H1 (cell line): ENCODE measurements at regions not wholly inside any gene's neighbourhood (a gene's known extent, or its start where the extent isn't known, plus 50 kb on each side); places are given as distances from the start of the nearest gene placed in this dataset.

ENCODE experiments used
- CTCF ChIA-PET: fragments of 300-600 bp; sonication (Branson Sonifier 250); formaldehyde crosslinking; loops from one replicate; lab custom pipeline; 2021; ENCODE audit not compliant: partially characterized antibody; lab: Charles Lee
- POLR2A ChIA-PET: fragments of 300-600 bp; sonication (Branson Sonifier 250); formaldehyde crosslinking; loops from one replicate; lab custom pipeline; 2021; ENCODE audit warnings: inconsistent platforms; ENCODE audit not compliant: partially characterized antibody; lab: Charles Lee
- DNase-seq, 2 experiments: peaks; one replicate each; pipeline versions ENCODE4 v3.0.0 to v3.0.0-alpha.2; 2010 to 2022; ENCODE audit warnings: low spot score in 2 of 2, low read depth in 1 of 2, mixed read lengths in 1 of 2
- FAIRE-seq: peaks from 2 replicates; lab custom pipeline; 2011; peaks lifted over from hg19 to GRCh38; lab: Jason Lieb, UNC
- H2AFZ ChIP-seq: 2 replicates; pipeline ENCODE4 v1.8.1; 2012; ENCODE audit warnings: low read length, inconsistent platforms
- H2AK5ac ChIP-seq: 2 replicates; pipeline ENCODE4 v1.6.1; 2013; ENCODE audit warnings: low read depth, low read length
- H2BK120ac ChIP-seq: replicated peaks from 2 replicates; pipeline ENCODE3; 2013; ENCODE audit warnings: low read depth, low read length, inconsistent platforms
- H2BK12ac ChIP-seq: 2 replicates; pipeline ENCODE4 v1.6.1; 2013; ENCODE audit warnings: low read depth, low read length
- H2BK15ac ChIP-seq: 2 replicates; pipeline ENCODE4 v1.6.1; 2013; ENCODE audit warnings: low read length
- H2BK20ac ChIP-seq: 2 replicates; pipeline ENCODE4 v1.6.1; 2013; ENCODE audit warnings: low read length
- H2BK5ac ChIP-seq: 2 replicates; pipeline ENCODE4 v1.6.1; 2013; ENCODE audit warnings: low read depth, low read length
- H3K14ac ChIP-seq: 2 replicates; pipeline ENCODE4 v1.6.1; 2013; ENCODE audit warnings: inconsistent platforms; ENCODE audit not compliant: insufficient read length
- H3K18ac ChIP-seq: 2 replicates; pipeline ENCODE4 v1.6.1; 2013; ENCODE audit warnings: low read length; ENCODE audit errors: extremely low read depth
- H3K23ac ChIP-seq: 2 replicates; pipeline ENCODE4 v1.6.1; 2013; ENCODE audit warnings: inconsistent platforms; ENCODE audit not compliant: insufficient read length
- H3K23me2 ChIP-seq: 2 replicates; pipeline ENCODE4 v1.6.1; 2013; ENCODE audit warnings: low read depth, low read length
- H3K27ac ChIP-seq: 2 replicates; pipeline ENCODE4 v1.6.1; 2011; ENCODE audit warnings: low read depth, low read length, inconsistent platforms
- H3K27me3 ChIP-seq, 4 experiments: replicated peaks in 1 of 4; 1 replicate in 1 of 4; 2 replicates in 3 of 4; pipeline versions ENCODE4 v1.6.1 to v1.8.1; 2011 to 2013; ENCODE audit warnings: low read length in 3 of 4, mild to moderate bottlenecking in 3 of 4, inconsistent platforms in 2 of 4, mixed read lengths in 2 of 4, moderate library complexity in 1 of 4; ENCODE audit not compliant: control insufficient read depth in 3 of 4, insufficient read depth in 3 of 4; ENCODE audit errors: extremely low read depth in 1 of 4
- H3K36me3 ChIP-seq, 4 experiments: 2 replicates each; pipeline versions ENCODE4 v1.6.1 to v1.8.1; 2011 to 2013; ENCODE audit warnings: mild to moderate bottlenecking in 4 of 4, low read length in 3 of 4, moderate library complexity in 2 of 4, control low read depth in 1 of 4, inconsistent platforms in 1 of 4; ENCODE audit not compliant: insufficient read depth in 4 of 4, control insufficient read depth in 2 of 4
- H3K4ac ChIP-seq: replicated peaks from 2 replicates; pipeline ENCODE3; 2013; ENCODE audit warnings: low read length, low read depth, mixed read lengths, inconsistent platforms; ENCODE audit not compliant: insufficient read length
- H3K4me1 ChIP-seq, 4 experiments: replicated peaks in 1 of 4; 1 replicate in 1 of 4; 2 replicates in 3 of 4; pipeline versions ENCODE4 v1.6.1 to v1.8.1; 2011 to 2013; ENCODE audit warnings: low read length in 3 of 4, inconsistent platforms in 2 of 4, mixed read lengths in 1 of 4; ENCODE audit not compliant: insufficient read depth in 4 of 4, control insufficient read depth in 3 of 4
- H3K4me2 ChIP-seq, 2 experiments: 2 replicates each; pipeline versions ENCODE4 v1.6.1 to v1.8.1; 2011 to 2013; ENCODE audit warnings: low read depth in 2 of 2, low read length in 2 of 2, control low read depth in 1 of 2, inconsistent platforms in 1 of 2, mild to moderate bottlenecking in 1 of 2; ENCODE audit not compliant: insufficient read depth in 1 of 2
- H3K4me3 ChIP-seq, 4 experiments: fragments of 200-600, 300-600 bp in 1 of 4; sonication (generic), shearing (Covaris generic), sonication (Bioruptor Twin) in 1 of 4; 2 replicates each; pipeline versions ENCODE4 v1.5.1 to v1.8.1; 2011 to 2016; ENCODE audit warnings: low read length in 4 of 4, low read depth in 3 of 4, control low read depth in 2 of 4, inconsistent platforms in 2 of 4, mild to moderate bottlenecking in 2 of 4, mixed read lengths in 1 of 4, moderate library complexity in 1 of 4; ENCODE audit not compliant: insufficient read depth in 2 of 4; ENCODE audit errors: extremely low read depth in 1 of 4
- H3K56ac ChIP-seq: replicated peaks from 2 replicates; pipeline ENCODE3; 2013; ENCODE audit warnings: low read depth, mild to moderate bottlenecking, mixed read lengths, low read length, inconsistent platforms; ENCODE audit not compliant: insufficient read length
- H3K79me1 ChIP-seq: 2 replicates; pipeline ENCODE4 v1.6.1; 2013; ENCODE audit warnings: low read depth, low read length, control low read depth
- H3K79me2 ChIP-seq, 2 experiments: 2 replicates each; pipeline versions ENCODE4 v1.6.1 to v1.8.1; 2012 to 2013; ENCODE audit warnings: low read length in 2 of 2, mild to moderate bottlenecking in 2 of 2, inconsistent platforms in 1 of 2; ENCODE audit not compliant: insufficient read depth in 2 of 2, control insufficient read depth in 1 of 2
- H3K9ac ChIP-seq, 4 experiments: replicated peaks in 1 of 4; 1 replicate in 1 of 4; 2 replicates in 3 of 4; pipeline versions ENCODE4 v1.6.1 to v1.8.1; 2011 to 2013; ENCODE audit warnings: low read depth in 3 of 4, low read length in 3 of 4, control low read depth in 2 of 4, mild to moderate bottlenecking in 2 of 4, moderate library complexity in 2 of 4, inconsistent platforms in 1 of 4; ENCODE audit errors: extremely low read depth in 1 of 4
- H3K9me3 ChIP-seq, 2 experiments: 2 replicates each; pipeline versions ENCODE4 v1.6.1 to v1.8.1; 2012 to 2013; ENCODE audit warnings: mild to moderate bottlenecking in 2 of 2, moderate library complexity in 2 of 2, control low read depth in 1 of 2, inconsistent platforms in 1 of 2, low read depth in 1 of 2, low read length in 1 of 2, mixed read lengths in 1 of 2; ENCODE audit not compliant: insufficient read depth in 2 of 2
- H4K20me1 ChIP-seq, 2 experiments: replicated peaks in 1 of 2; 2 replicates each; pipeline versions ENCODE3 to v1.8.1; 2011 to 2013; ENCODE audit warnings: inconsistent platforms in 2 of 2, low read length in 2 of 2, mild to moderate bottlenecking in 1 of 2; ENCODE audit not compliant: insufficient read depth in 2 of 2, control insufficient read depth in 1 of 2
- H4K5ac ChIP-seq: 2 replicates; pipeline ENCODE4 v1.6.1; 2013; ENCODE audit warnings: low read length, low read depth, mixed read lengths, inconsistent platforms; ENCODE audit not compliant: insufficient read length
- H4K8ac ChIP-seq: 2 replicates; pipeline ENCODE4 v1.8.0; 2013; ENCODE audit warnings: mild to moderate bottlenecking, moderate library complexity, low read length, inconsistent platforms; ENCODE audit not compliant: insufficient read depth; ENCODE audit errors: extremely low read depth
- H4K91ac ChIP-seq: replicated peaks from 2 replicates; pipeline ENCODE3; 2013; ENCODE audit warnings: low read length, mixed read lengths, inconsistent platforms; ENCODE audit not compliant: insufficient read length
- CBX5 ChIP-seq: fragments of 300-800, 300-1000 bp; sonication (generic); IDR thresholded peaks from 2 replicates; pipeline ENCODE4 v1.7.1; 2016; ENCODE audit warnings: antibody characterized with exemption, low read length, low read depth
- CBX8 ChIP-seq: fragments of 300-800, 300-1000 bp; sonication (generic); IDR thresholded peaks from 2 replicates; pipeline ENCODE4 v1.7.1; 2016; ENCODE audit warnings: low read depth, low read length, borderline replicate concordance
- CEBPB ChIP-seq: IDR thresholded peaks from 2 replicates; pipeline ENCODE4 v1.6.1; 2012; ENCODE audit warnings: low read depth, low read length
- CHD1 ChIP-seq: IDR thresholded peaks from 2 replicates; pipeline ENCODE4 v1.6.1; 2012; ENCODE audit warnings: low read depth, low read length, improper control_type of control experiment
- EGR1 ChIP-seq: IDR thresholded peaks from 2 replicates; pipeline ENCODE4 v1.6.1; 2011; ENCODE audit warnings: low read depth, low read length, borderline replicate concordance
- EP300 ChIP-seq, 2 experiments: IDR thresholded peaks; 1 replicate in 1 of 2; 2 replicates in 1 of 2; pipeline ENCODE4 v1.6.1; 2011 to 2012; ENCODE audit warnings: low read depth in 2 of 2, low read length in 2 of 2, mild to moderate bottlenecking in 2 of 2, borderline replicate concordance in 1 of 2, inconsistent platforms in 1 of 2, moderate library complexity in 1 of 2
- POLR2AphosphoS5 ChIP-seq: IDR thresholded peaks from 2 replicates; pipeline ENCODE4 v1.6.1; 2011; ENCODE audit warnings: low read depth, low read length
- RAD21 ChIP-seq, 2 experiments: IDR thresholded peaks in 1 of 2; conservative IDR thresholded peaks in 1 of 2; 2 replicates each; pipeline ENCODE4 v1.6.1; 2011; ENCODE audit warnings: low read depth in 2 of 2, low read length in 2 of 2, improper control_type of control experiment in 1 of 2, inconsistent platforms in 1 of 2, mild to moderate bottlenecking in 1 of 2, moderate library complexity in 1 of 2
- RFX5 ChIP-seq: IDR thresholded peaks from 2 replicates; pipeline ENCODE4 v1.6.1; 2011; ENCODE audit warnings: low read depth, low read length, improper control_type of control experiment, borderline replicate concordance
- SP1 ChIP-seq: IDR thresholded peaks from 2 replicates; pipeline ENCODE4 v1.6.1; 2011; ENCODE audit warnings: low read depth, low read length
- TAF7 ChIP-seq: optimal IDR thresholded peaks from 2 replicates; pipeline ENCODE3; 2011; ENCODE audit warnings: low read depth, mild to moderate bottlenecking, inconsistent platforms, low read length, moderate library complexity, borderline replicate concordance
- ZNF274 ChIP-seq: IDR thresholded peaks from 2 replicates; pipeline ENCODE4 v1.7.0; 2012; ENCODE audit warnings: low read length, borderline replicate concordance; ENCODE audit errors: extremely low read depth
- WGBS, 2 experiments: shearing (Covaris generic) in 1 of 2; methylation state at CpG; one replicate each; pipeline versions ENCODE4 v1.1.6 to v1.1.7; 2013 to 2015; ENCODE audit warnings: low lambda C conversion rate in 2 of 2, mixed read lengths in 2 of 2, inconsistent platforms in 1 of 2, low coverage in 1 of 2, missing lambda C conversion rate in 1 of 2; ENCODE audit not compliant: insufficient replicate concordance in 2 of 2, insufficient coverage in 1 of 2, insufficient read length in 1 of 2; ENCODE audit errors: extremely low coverage in 1 of 2, missing lambda C conversion rate in 1 of 2; 5-methylcytosine and 5-hydroxymethylcytosine counted together
- TF ChIP-seq, protein P1 (sequence below): IDR thresholded peaks from 2 replicates; pipeline ENCODE4 v1.6.1; 2011; ENCODE audit warnings: low read length, improper control_type of control experiment

DNA sequence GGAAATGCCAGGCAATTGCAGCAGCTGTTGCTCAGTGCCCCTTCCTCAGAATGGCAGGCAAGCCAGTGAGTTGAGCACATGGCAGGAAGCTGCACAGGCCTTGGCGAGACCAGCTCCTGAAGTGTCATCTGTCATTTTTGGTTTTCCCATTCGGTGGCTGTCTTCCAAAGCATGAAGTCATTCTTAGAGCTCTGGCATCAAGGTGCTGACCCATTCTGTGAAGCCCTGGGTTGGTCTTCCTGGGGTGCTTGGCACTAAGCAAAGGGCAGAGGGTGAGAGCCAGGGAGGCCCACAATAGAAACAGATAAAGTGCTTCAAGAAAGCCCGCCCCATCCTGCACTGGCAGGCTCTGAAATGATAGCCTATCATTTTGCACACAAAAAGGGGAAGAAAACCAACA is 150.5 kb downstream of the VAPA start:
- Histone ChIP-seq H2BK120ac (no peak overlapping the region), H3K79me1 (no peaks in the 10 kb centered on the region), H4K20me1 (no peaks in the 10 kb centered on the region), H3K27ac (no peak overlapping the region), H3K4me3 (no peak overlapping the region), H3K36me3 (no peaks in the 10 kb centered on the region), H3K79me2 (no peaks in the 10 kb centered on the region), H3K23ac (no peak overlapping the region), H3K23me2 (no peaks in the 10 kb centered on the region; the same call in 1 of the 2 replicates), H2BK12ac (no peak overlapping the region), H2AFZ (no peak overlapping the region), H3K9me3 (no peaks in the 10 kb centered on the region; a peak in 1 of 4 replicates), H3K9ac (no peak overlapping the region), H3K27me3 (peaks cover 0 to 1% (median 0%) of the 10 kb centered on the region in 4 experiments; a peak in 1 of 7 replicates), H2AK5ac (no peak overlapping the region), H2BK20ac (no peak overlapping the region), H4K5ac (no peak overlapping the region), H3K14ac (no peak overlapping the region), H4K91ac (no peak overlapping the region), H3K4me2 (no peak overlapping the region), H4K8ac (no peak overlapping the region), H3K18ac (no peak overlapping the region), H3K4me1 (peaks cover 0 to 6% (median 5%) of the 10 kb centered on the region in 4 experiments; a peak in 3 of 7 replicates), H3K4ac (no peak overlapping the region), H3K56ac (no peak overlapping the region), H2BK5ac (no peak overlapping the region), H2BK15ac (no peak overlapping the region)
- DNase-seq (no peak), FAIRE-seq (no peak)
- WGBS, 2 experiments: 95% methylated on average over 3 of the region's 3 CpGs; no CpG with 5 or more reads in 1 of the 2 experiments
- ChIA-PET POLR2A (no interaction called here), CTCF (no interaction called here)
- no peak for TF ChIP-seq CHD1
- TF ChIP-seq RFX5: no peak
- TF ChIP-seq CBX8: no peak
- no peak for TF ChIP-seq EGR1
- no peak for TF ChIP-seq EP300 (IDR thresholded peaks at IDR 0.05; ENCODE audit: borderline replicate concordance in 1 of 2, low read depth in 2 of 2, low read length in 2 of 2)
- no peak for TF ChIP-seq TAF7
- TF ChIP-seq RAD21 (IDR thresholded peaks at IDR 0.05 in 1 of 2, conservative IDR thresholded peaks at IDR 0.05 in 1 of 2; ENCODE audit: low read depth in 2 of 2, low read length in 2 of 2): no peak
- no peak for TF ChIP-seq SP1
- TF ChIP-seq ZNF274: no peak
- no peak for TF ChIP-seq CBX5
- TF ChIP-seq, protein P1, sequence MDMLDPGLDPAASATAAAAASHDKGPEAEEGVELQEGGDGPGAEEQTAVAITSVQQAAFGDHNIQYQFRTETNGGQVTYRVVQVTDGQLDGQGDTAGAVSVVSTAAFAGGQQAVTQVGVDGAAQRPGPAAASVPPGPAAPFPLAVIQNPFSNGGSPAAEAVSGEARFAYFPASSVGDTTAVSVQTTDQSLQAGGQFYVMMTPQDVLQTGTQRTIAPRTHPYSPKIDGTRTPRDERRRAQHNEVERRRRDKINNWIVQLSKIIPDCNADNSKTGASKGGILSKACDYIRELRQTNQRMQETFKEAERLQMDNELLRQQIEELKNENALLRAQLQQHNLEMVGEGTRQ: no peak
- TF ChIP-seq POLR2AphosphoS5: no peak
- TF ChIP-seq CEBPB: no peak
